A549 (cell line): ENCODE measurements at regions not wholly inside any gene's neighbourhood (a gene's known extent, or its start where the extent isn't known, plus 50 kb on each side); places are given as distances from the start of the nearest gene placed in this dataset.

Experiments used
- CBX2 ChIP-seq: fragments of 200-600 bp; sonication (generic); IDR thresholded peaks from 2 replicates; pipeline ENCODE4 v1.6.1; 2016; ENCODE audit warnings: low read depth, mild to moderate bottlenecking, borderline replicate concordance
- CTCF ChIP-seq: fragments of >200 bp; sonication (Bioruptor Twin); formaldehyde crosslinking; IDR thresholded peaks from 3 replicates; pipeline ENCODE4 v1.5.1; 2016
- EP300 ChIP-seq, 2 experiments: fragments of >200 bp; sonication (Bioruptor Twin); formaldehyde crosslinking; IDR thresholded peaks; 2 replicates in 1 of 2; 3 replicates in 1 of 2; pipeline ENCODE4 v1.6.1; 2016 to 2017
- NPAS2 ChIP-seq: fragments of 250-450 bp; sonication (Bioruptor Pico); IDR thresholded peaks from 2 replicates; pipeline ENCODE4 v1.8.0; 2022; ENCODE audit warnings: mild to moderate bottlenecking, moderate library complexity, borderline replicate concordance
- POLR2A ChIP-seq: IDR thresholded peaks from 2 replicates; pipeline ENCODE4 v1.6.1; 2012; ENCODE audit warnings: mild to moderate bottlenecking, low read length
- RNF2 ChIP-seq: fragments of 200-600 bp; sonication (generic); IDR thresholded peaks from 2 replicates; pipeline ENCODE4 v1.6.1; 2016; ENCODE audit warnings: low read depth, mild to moderate bottlenecking, antibody characterized with exemption, moderate library complexity, borderline replicate concordance
- SREBF2 ChIP-seq: fragments of 450-650 bp; IDR thresholded peaks from 2 replicates; pipeline ENCODE4 v1.6.1; 2014; ENCODE audit warnings: mild to moderate bottlenecking, moderate library complexity
- ZC3H11A ChIP-seq: fragments of 450-650 bp; IDR thresholded peaks from 2 replicates; pipeline ENCODE4 v1.6.1; 2014; ENCODE audit warnings: antibody characterized with exemption, mild to moderate bottlenecking
- TF ChIP-seq, protein P1 (sequence below): fragments of 450-650 bp; IDR thresholded peaks from 2 replicates; pipeline ENCODE4 v1.6.1; 2014; ENCODE audit warnings: antibody characterized with exemption
- TF ChIP-seq, protein P2 (sequence below): IDR thresholded peaks from 2 replicates; pipeline ENCODE4 v1.6.1; 2012

DNA sequence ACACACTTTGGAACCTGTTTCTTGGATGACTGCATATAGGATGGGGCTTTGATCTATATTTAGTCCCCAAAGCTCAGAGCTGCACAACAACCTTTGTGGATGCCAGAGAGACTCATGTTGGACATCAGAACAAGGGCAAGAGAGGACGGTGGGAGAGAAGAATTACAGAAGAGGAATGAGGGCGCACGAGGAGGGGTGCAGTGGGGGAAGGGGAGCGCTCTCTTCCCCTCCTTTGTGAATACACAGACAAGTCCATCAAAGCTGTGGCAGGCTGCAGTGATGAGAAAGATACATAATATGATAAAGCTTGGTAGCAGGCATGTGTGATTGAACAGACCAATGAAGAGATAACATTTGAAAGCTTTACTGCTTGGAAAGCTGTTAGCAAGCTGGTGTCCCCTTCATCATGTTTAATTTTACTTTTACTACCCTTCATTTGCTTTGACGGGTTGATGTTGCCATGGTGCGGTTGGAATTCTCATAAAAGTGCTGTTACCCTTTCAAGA lies 857.8 kb downstream of the KCNMA1 start:
- TF ChIP-seq, protein P1, sequence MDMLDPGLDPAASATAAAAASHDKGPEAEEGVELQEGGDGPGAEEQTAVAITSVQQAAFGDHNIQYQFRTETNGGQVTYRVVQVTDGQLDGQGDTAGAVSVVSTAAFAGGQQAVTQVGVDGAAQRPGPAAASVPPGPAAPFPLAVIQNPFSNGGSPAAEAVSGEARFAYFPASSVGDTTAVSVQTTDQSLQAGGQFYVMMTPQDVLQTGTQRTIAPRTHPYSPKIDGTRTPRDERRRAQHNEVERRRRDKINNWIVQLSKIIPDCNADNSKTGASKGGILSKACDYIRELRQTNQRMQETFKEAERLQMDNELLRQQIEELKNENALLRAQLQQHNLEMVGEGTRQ, result no peak
- TF ChIP-seq SREBF2 (no peak), POLR2A (no peak), NPAS2 (CRISPR knock-in tag) (no peak), EP300 (IDR thresholded peaks at IDR 0.05) (no peak), CTCF (no peak), RNF2 (no peak), ZC3H11A (no peak), CBX2 (no peak)
- TF ChIP-seq, protein P2, sequence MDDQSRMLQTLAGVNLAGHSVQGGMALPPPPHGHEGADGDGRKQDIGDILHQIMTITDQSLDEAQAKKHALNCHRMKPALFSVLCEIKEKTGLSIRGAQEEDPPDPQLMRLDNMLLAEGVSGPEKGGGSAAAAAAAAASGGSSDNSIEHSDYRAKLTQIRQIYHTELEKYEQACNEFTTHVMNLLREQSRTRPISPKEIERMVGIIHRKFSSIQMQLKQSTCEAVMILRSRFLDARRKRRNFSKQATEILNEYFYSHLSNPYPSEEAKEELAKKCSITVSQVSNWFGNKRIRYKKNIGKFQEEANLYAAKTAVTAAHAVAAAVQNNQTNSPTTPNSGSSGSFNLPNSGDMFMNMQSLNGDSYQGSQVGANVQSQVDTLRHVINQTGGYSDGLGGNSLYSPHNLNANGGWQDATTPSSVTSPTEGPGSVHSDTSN, result no peak
